ENCODE measurements at regions not wholly inside any gene's neighbourhood (a gene's known extent, or its start where the extent isn't known, plus 50 kb on each side); places are given as distances from the start of the nearest gene placed in this dataset.

- ATAC-seq = no peak
- no peaks in the 10 kb centered on the region for H3K9me3 Mint-ChIP-seq
Observed at GRCh38 chr9:121566481-121567465, 67.1 kb upstream of the GGTA1 start.

GRCh38 chr9:121567500-121568342 is 68.1 kb upstream of the GGTA1 start:
- ATAC-seq = no peak
- DNase-seq (ENCODE audit: low spot score in 2 of 2) = no peak
- Mint-ChIP-seq H3K9me3 (no peaks in the 10 kb centered on the region), H3K27ac (no peak overlapping the region), H3K36me3 (no peaks in the 10 kb centered on the region)

More at GRCh38 chr9:121566481-121567465, 67.1 kb upstream of the GGTA1 start:
- Mint-ChIP-seq H3K27ac (no peak overlapping the region), H3K36me3 (no peaks in the 10 kb centered on the region)
- DNase-seq (ENCODE audit: low spot score in 2 of 2) = no peak

- Mint-ChIP-seq H3K9me3 (no peaks in the 10 kb centered on the region), H3K36me3 (no peaks in the 10 kb centered on the region), H3K27ac (no peak overlapping the region)
- ATAC-seq = no peak
- DNase-seq (ENCODE audit: low spot score in 2 of 2) = no peak
Observed at GRCh38 chr9:121568343-121569265, 69.0 kb upstream of the GGTA1 start.

- Mint-ChIP-seq H3K27ac (no peak overlapping the region), H3K9me3 (no peaks in the 10 kb centered on the region), H3K36me3 (no peaks in the 10 kb centered on the region)
- no peak for ATAC-seq
- no peak for DNase-seq (ENCODE audit: low spot score in 2 of 2)
Observed at GRCh38 chr9:121569266-121569648, 69.6 kb upstream of the GGTA1 start.

- ATAC-seq = no peak
- H3K27ac Mint-ChIP-seq = no peak overlapping the region
- no peaks in the 10 kb centered on the region for H3K9me3 Mint-ChIP-seq
- no peaks in the 10 kb centered on the region for H3K36me3 Mint-ChIP-seq
- no peak for DNase-seq (ENCODE audit: low spot score in 2 of 2)
Observed at GRCh38 chr9:121572581-121572980, 72.9 kb upstream of the GGTA1 start.

- no peak for DNase-seq (ENCODE audit: low spot score in 2 of 2)
- H3K9me3 Mint-ChIP-seq = no peaks in the 10 kb centered on the region
- H3K27ac Mint-ChIP-seq = no peak overlapping the region
- no peaks in the 10 kb centered on the region for H3K36me3 Mint-ChIP-seq
- ATAC-seq = no peak
Observed at GRCh38 chr9:121573717-121574485, 74.3 kb upstream of the GGTA1 start.

GRCh38 chr9:121574774-121575519 is 75.3 kb upstream of the GGTA1 start:
- Mint-ChIP-seq H3K36me3 (no peaks in the 10 kb centered on the region), H3K27ac (no peak overlapping the region), H3K9me3 (no peaks in the 10 kb centered on the region)
- no peak for DNase-seq (ENCODE audit: low spot score in 2 of 2)
- no peak for ATAC-seq

- DNase-seq (ENCODE audit: low spot score in 2 of 2) (no peak), ATAC-seq (no peak)
- Mint-ChIP-seq H3K27ac (no peak overlapping the region), H3K9me3 (no peaks in the 10 kb centered on the region), H3K36me3 (no peaks in the 10 kb centered on the region)
Observed at GRCh38 chr9:121576281-121577075, 75.0 kb upstream of the DAB2IP start.

- no peaks in the 10 kb centered on the region for H3K36me3 Mint-ChIP-seq
- H3K9me3 Mint-ChIP-seq = no peaks in the 10 kb centered on the region
- DNase-seq (ENCODE audit: low spot score in 2 of 2) (no peak), ATAC-seq (no peak)
- H3K27ac Mint-ChIP-seq = no peak overlapping the region
Observed at GRCh38 chr9:121577166-121577565, 74.3 kb upstream of the DAB2IP start.

- Mint-ChIP-seq H3K27ac (no peak overlapping the region), H3K9me3 (no peaks in the 10 kb centered on the region), H3K36me3 (no peaks in the 10 kb centered on the region)
- no peak for DNase-seq (ENCODE audit: low spot score in 2 of 2)
- ATAC-seq = no peak
Observed at GRCh38 chr9:121577572-121577971, 73.9 kb upstream of the DAB2IP start.

- no peak for DNase-seq (ENCODE audit: low spot score in 2 of 2)
- ATAC-seq = no peak
- Mint-ChIP-seq H3K27ac (no peak overlapping the region), H3K36me3 (no peaks in the 10 kb centered on the region), H3K9me3 (no peaks in the 10 kb centered on the region)
Observed at GRCh38 chr9:121581786-121582600, 69.4 kb upstream of the DAB2IP start.

GRCh38 chr9:121582641-121583040 is 68.8 kb upstream of the DAB2IP start:
- DNase-seq (ENCODE audit: low spot score in 2 of 2) = no peak
- no peak for ATAC-seq
- H3K27ac Mint-ChIP-seq = no peak overlapping the region
- no peaks in the 10 kb centered on the region for H3K36me3 Mint-ChIP-seq
- no peaks in the 10 kb centered on the region for H3K9me3 Mint-ChIP-seq

- DNase-seq (ENCODE audit: low spot score in 2 of 2) = no peak
- H3K36me3 Mint-ChIP-seq = no peaks in the 10 kb centered on the region
- H3K9me3 Mint-ChIP-seq = no peaks in the 10 kb centered on the region
- no peak for ATAC-seq
- no peak overlapping the region for H3K27ac Mint-ChIP-seq
Observed at GRCh38 chr9:121584421-121584820, 67.0 kb upstream of the DAB2IP start.

- DNase-seq (ENCODE audit: low spot score in 2 of 2) = no peak
- Mint-ChIP-seq H3K9me3 (no peaks in the 10 kb centered on the region), H3K27ac (no peak overlapping the region), H3K36me3 (no peaks in the 10 kb centered on the region)
- no peak for ATAC-seq
Observed at GRCh38 chr9:121587863-121588262, 63.6 kb upstream of the DAB2IP start.

Data from activated naive CD4-positive, alpha-beta T cell treated with anti-CD3 and anti-CD28 coated beads, Interleukin-2, amount 50 U/mL, for 72 hours (primary cell).